NCI-H1105 (cell line): ENCODE measurements at regions not wholly inside any gene's neighbourhood (a gene's known extent, or its start where the extent isn't known, plus 50 kb on each side); places are given as distances from the start of the nearest gene placed in this dataset.
"Not testable (repeated sequence)": the region's sequence is repeated elsewhere in the genome, so short reads cannot be mapped to it uniquely, and the experiment has no call there.

Source experiments
- DNase-seq: peaks from one replicate; lab custom pipeline; 2025; lab: John Stamatoyannopoulos, UW

GRCh38 chr7:152541892-152542291, 106.1 kb upstream of the KMT2C start:
- no peak for DNase-seq

GRCh38 chr7:152539190-152539495, 103.3 kb upstream of the KMT2C start:
- DNase-seq, result not testable (repeated sequence)

- not testable (repeated sequence) for DNase-seq
These were observed 102.8 kb upstream of the KMT2C start for GRCh38 chr7:152538346-152539189.

GRCh38 chr7:152537639-152538038, 101.8 kb upstream of the KMT2C start:
- DNase-seq, result no peak

- DNase-seq, result no peak
These were observed 92.8 kb upstream of the KMT2C start for GRCh38 chr7:152528612-152529011.

GRCh38 chr7:152527610-152528032, 91.8 kb upstream of the KMT2C start:
- no peak for DNase-seq

- no peak for DNase-seq
These were observed 88.1 kb upstream of the KMT2C start for GRCh38 chr7:152523916-152524315.

- DNase-seq, result peak; percentile 90
These were observed 86.8 kb upstream of the KMT2C start for GRCh38 chr7:152522571-152523067.

GRCh38 chr7:152521420-152522337, 85.9 kb upstream of the KMT2C start:
- DNase-seq, result no peak

- no peak for DNase-seq
These were observed 85.1 kb upstream of the KMT2C start for GRCh38 chr7:152520861-152521302.

- DNase-seq, result no peak
These were observed 83.5 kb upstream of the KMT2C start for GRCh38 chr7:152519290-152519689.

- no peak for DNase-seq
These were observed 80.4 kb upstream of the KMT2C start for GRCh38 chr7:152516216-152516615.

- not testable (repeated sequence) for DNase-seq
These were observed 79.6 kb upstream of the KMT2C start for GRCh38 chr7:152515266-152515950.

GRCh38 chr7:152514771-152515105, 78.9 kb upstream of the KMT2C start:
- no peak for DNase-seq

- no peak for DNase-seq
These were observed 78.3 kb upstream of the KMT2C start for GRCh38 chr7:152513861-152514770.

GRCh38 chr7:152512706-152513105, 76.9 kb upstream of the KMT2C start:
- DNase-seq, result no peak

- DNase-seq, result no peak
These were observed 75.9 kb upstream of the KMT2C start for GRCh38 chr7:152511736-152512135.

GRCh38 chr7:152508701-152509100, 72.9 kb upstream of the KMT2C start:
- DNase-seq, result no peak

GRCh38 chr7:152505606-152506005, 69.8 kb upstream of the KMT2C start:
- DNase-seq, result no peak

GRCh38 chr7:152504816-152505215, 69.0 kb upstream of the KMT2C start:
- DNase-seq, result no peak

GRCh38 chr7:152504367-152504766, 68.6 kb upstream of the KMT2C start:
- DNase-seq, result no peak
